Keratinocyte (primary cell): ENCODE measurements at regions not wholly inside any gene's neighbourhood (a gene's known extent, or its start where the extent isn't known, plus 50 kb on each side); places are given as distances from the start of the nearest gene placed in this dataset.

ENCODE experiments used
- CTCF ChIP-seq, 3 experiments: IDR thresholded peaks in 1 of 3; conservative IDR thresholded peaks in 1 of 3; optimal IDR thresholded peaks in 1 of 3; 2 replicates in 2 of 3; 3 replicates in 1 of 3; pipeline versions ENCODE3 to v1.5.1; 2011; ENCODE audit warnings: low read length in 3 of 3, mild to moderate bottlenecking in 3 of 3, moderate library complexity in 2 of 3, control low read depth in 1 of 3, inconsistent platforms in 1 of 3; ENCODE audit not compliant: insufficient read depth in 2 of 3; ENCODE audit errors: extremely low read depth in 1 of 3
- EZH2 ChIP-seq: IDR thresholded peaks from one replicate; pipeline ENCODE4 v1.6.1; 2012; ENCODE audit warnings: inconsistent platforms, mild to moderate bottlenecking, low read length, moderate library complexity

DNA sequence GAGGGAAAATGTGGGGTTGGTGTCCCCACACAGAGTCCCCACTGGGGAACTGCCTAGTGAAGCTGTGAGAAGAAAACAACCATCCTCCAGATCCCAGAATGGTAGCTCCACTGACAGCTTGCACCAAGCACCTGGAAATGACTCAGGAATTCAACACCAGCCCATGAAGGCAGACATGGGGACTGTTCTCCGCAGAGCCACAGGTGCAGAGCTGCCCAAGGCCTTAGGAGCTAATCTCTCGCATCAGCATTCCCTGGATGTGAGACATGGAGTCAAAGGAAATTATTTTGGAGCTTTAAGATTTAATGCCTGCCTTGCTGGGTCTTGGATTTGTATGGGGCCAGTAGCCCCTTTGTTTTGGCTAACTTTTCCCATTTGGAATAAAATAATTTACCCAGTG, 367.9 kb downstream of the FAM133A start:
- TF ChIP-seq EZH2 (no peak), CTCF (optimal IDR thresholded peaks at IDR 0.05 in 1 of 3, IDR thresholded peaks at IDR 0.05 in 1 of 3, conservative IDR thresholded peaks at IDR 0.05 in 1 of 3; ENCODE audit: extremely low read depth in 1 of 3, insufficient read depth in 2 of 3, low read length in 3 of 3) (no peak)
